HEK293T (cell line): ENCODE measurements at regions not wholly inside any gene's neighbourhood (a gene's known extent, or its start where the extent isn't known, plus 50 kb on each side); places are given as distances from the start of the nearest gene placed in this dataset.

Experiments
- CTCF ChIA-PET: fragments of 350-600 bp; formaldehyde crosslinking; extraction: SDS; loops from one replicate; lab custom pipeline; 2021; ENCODE audit warnings: antibody characterized with exemption, inconsistent platforms; lab: Yijun Ruan, JAX
- POLR2A ChIA-PET: fragments of 350-600 bp; formaldehyde crosslinking; extraction: SDS; loops from one replicate; lab custom pipeline; 2020; ENCODE audit warnings: antibody characterized with exemption, inconsistent platforms; lab: Yijun Ruan, JAX
- DNase-seq: peaks from one replicate; pipeline ENCODE4 v3.0.0; 2012; ENCODE audit warnings: mixed read lengths; ENCODE audit errors: extremely low spot score
- ARNT ChIP-seq: fragments of 450-650 bp; IDR thresholded peaks from 2 replicates; pipeline ENCODE4 v1.6.1; 2017; ENCODE audit warnings: mild to moderate bottlenecking
- BHLHE40 ChIP-seq: fragments of 450-650 bp; IDR thresholded peaks from 2 replicates; pipeline ENCODE4 v1.6.1; 2016; ENCODE audit warnings: mild to moderate bottlenecking, moderate library complexity, borderline replicate concordance
- CTBP1 ChIP-seq: fragments of 450-650 bp; IDR thresholded peaks from 2 replicates; pipeline ENCODE4 v1.6.1; 2016; ENCODE audit warnings: borderline replicate concordance
- ELF4 ChIP-seq: fragments of 450-650 bp; IDR thresholded peaks from 2 replicates; pipeline ENCODE4 v1.6.1; 2017; ENCODE audit warnings: antibody characterized with exemption
- FOXA1 ChIP-seq: fragments of 450-650 bp; IDR thresholded peaks from 2 replicates; pipeline ENCODE4 v1.6.1; 2016; ENCODE audit warnings: mild to moderate bottlenecking
- FOXK2 ChIP-seq: fragments of 450-650 bp; IDR thresholded peaks from 2 replicates; pipeline ENCODE4 v1.6.1; 2016; ENCODE audit warnings: mild to moderate bottlenecking
- FOXM1 ChIP-seq: fragments of 450-650 bp; IDR thresholded peaks from 2 replicates; pipeline ENCODE4 v1.6.1; 2017; ENCODE audit warnings: mild to moderate bottlenecking, borderline replicate concordance
- HDGF ChIP-seq: fragments of 450-650 bp; IDR thresholded peaks from 2 replicates; pipeline ENCODE4 v1.6.1; 2017; ENCODE audit warnings: antibody characterized with exemption, borderline replicate concordance
- L3MBTL2 ChIP-seq: fragments of 450-650 bp; conservative IDR thresholded peaks from 2 replicates; pipeline ENCODE4 v1.6.1; 2016; ENCODE audit warnings: mild to moderate bottlenecking
- LEF1 ChIP-seq: fragments of 450-650 bp; IDR thresholded peaks from 2 replicates; pipeline ENCODE4 v1.6.1; 2017; ENCODE audit warnings: mild to moderate bottlenecking, borderline replicate concordance
- NFRKB ChIP-seq: fragments of 450-650 bp; IDR thresholded peaks from 2 replicates; pipeline ENCODE4 v1.6.1; 2016; ENCODE audit warnings: mild to moderate bottlenecking, moderate library complexity
- SP1 ChIP-seq: fragments of 450-650 bp; IDR thresholded peaks from 2 replicates; pipeline ENCODE4 v1.6.1; 2017
- SUZ12 ChIP-seq: fragments of 450-650 bp; IDR thresholded peaks from 2 replicates; pipeline ENCODE4 v1.6.1; 2016; ENCODE audit warnings: mild to moderate bottlenecking
- TARDBP ChIP-seq: fragments of 450-650 bp; IDR thresholded peaks from 2 replicates; pipeline ENCODE4 v1.6.1; 2016
- ZNF384 ChIP-seq: fragments of 450-650 bp; IDR thresholded peaks from 2 replicates; pipeline ENCODE4 v1.6.1; 2016
- TF ChIP-seq, protein P1 (sequence below): fragments of 450-650 bp; IDR thresholded peaks from 2 replicates; pipeline ENCODE4 v1.6.1; 2016

DNA sequence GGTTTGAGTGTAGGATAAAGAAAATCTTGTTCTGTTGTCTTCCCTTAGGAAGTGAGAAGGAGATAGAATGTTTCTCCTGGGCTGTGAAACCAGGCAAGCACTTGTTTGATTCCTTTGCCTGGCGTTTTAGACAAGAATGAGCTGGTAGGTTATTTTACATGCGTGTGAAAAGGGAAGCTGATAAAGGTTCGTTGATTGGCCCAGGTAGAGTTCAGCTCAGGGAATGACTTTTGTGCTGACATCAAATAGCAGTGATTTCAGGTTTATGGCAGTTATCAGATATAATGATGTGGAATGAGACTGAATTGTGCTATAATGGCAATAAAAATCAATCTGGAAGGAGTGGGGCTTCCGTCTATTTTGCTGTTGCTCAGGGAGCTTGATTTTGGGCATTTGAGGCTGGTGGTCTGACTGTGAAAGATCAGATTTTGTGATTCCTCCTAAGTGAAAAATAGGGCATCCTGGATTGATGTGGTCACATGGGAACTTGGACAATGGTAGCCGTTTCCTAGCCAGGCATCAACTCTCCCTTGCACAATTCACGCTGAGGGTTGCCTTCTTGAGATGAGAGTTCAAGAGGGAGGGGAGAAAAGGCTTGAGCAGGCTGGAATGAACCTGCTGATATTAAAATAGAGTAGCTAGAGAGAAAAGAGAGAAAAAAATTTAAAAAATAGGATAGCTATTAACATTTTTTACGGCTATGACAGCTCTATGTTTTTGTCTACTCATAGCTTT, 388.9 kb downstream of the EDEM1 start:
- POLR2A ChIA-PET: no interaction called here
- CTCF ChIA-PET: no interaction called here
- no peak for TF ChIP-seq BHLHE40
- no peak for TF ChIP-seq TARDBP
- TF ChIP-seq ARNT: no peak
- no peak for TF ChIP-seq CTBP1
- TF ChIP-seq ZNF384: no peak
- no peak for TF ChIP-seq HDGF
- no peak for TF ChIP-seq ELF4
- no peak for TF ChIP-seq SUZ12
- TF ChIP-seq NFRKB: no peak
- TF ChIP-seq L3MBTL2: no peak
- no peak for TF ChIP-seq SP1
- DNase-seq: no peak

DNA sequence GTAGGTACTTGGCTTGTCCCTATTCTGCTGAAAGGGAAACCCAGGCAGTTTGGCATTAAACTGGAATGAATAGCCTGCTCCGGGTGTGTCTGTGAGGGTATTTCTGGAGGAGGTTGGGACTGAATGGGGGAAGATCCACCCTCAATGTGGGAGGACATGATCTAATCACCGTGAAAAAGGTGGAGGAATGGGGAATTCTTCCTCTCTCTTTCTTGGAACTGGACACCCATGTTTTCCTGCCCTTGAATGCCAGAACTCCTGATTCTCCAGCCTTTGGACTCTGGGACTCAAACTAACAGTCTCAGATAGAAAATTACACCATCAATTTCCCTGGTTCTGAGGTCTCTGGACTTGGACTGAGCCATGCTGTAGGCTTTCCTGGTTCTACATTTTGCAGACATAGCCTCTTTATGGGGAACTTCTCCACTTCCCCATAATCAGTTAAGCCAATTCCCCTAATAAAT, 391.7 kb downstream of the EDEM1 start:
- POLR2A ChIA-PET: no interaction called here
- DNase-seq: no peak
- TF ChIP-seq FOXA1: no peak
- TF ChIP-seq ELF4: no peak
- CTCF ChIA-PET: no interaction called here

DNA sequence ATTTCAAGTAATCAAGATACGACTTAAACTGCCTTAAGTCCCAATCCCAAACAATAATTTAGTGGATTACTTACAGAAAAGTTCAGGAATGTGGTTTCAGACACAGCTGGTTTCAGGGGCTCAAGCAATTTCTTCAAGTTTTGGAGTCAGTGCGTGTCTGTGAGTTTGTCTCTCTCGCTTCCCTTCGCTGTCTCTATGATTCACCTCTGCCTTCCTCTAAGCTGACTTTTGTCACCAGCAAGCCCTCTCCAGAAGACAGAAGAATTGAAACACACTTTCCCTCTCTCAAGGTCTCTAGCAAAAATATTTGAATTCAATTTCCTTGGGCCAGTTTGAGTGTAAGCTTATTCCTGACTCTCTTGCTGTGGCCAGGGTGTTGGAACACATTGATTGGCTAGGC, 392.4 kb downstream of the EDEM1 start:
- DNase-seq: no peak
- ChIA-PET POLR2A (no interaction called here), CTCF (no interaction called here)

DNA sequence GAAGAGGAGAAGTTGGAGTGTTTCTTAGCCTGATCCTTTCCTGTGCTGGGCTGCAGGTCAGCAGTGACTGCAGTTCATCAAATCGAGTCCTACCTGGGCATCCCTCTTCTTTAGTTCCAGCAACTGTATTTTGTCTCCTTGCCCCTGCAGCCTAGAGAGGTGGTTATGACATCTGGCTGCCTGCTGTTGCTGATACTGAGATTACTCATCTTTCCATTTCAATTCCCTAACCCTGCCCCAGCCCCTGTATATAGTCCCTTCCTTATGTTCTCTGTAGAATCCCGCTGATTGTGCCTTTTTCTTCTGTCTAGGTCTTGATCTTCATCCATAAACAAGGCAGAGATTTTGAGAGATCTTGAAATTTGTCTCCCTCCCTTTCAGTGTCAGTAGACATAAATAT, 393.3 kb downstream of the EDEM1 start:
- DNase-seq: no peak
- no peak for TF ChIP-seq SP1
- no peak for TF ChIP-seq FOXA1
- no peak for TF ChIP-seq ARNT
- TF ChIP-seq ELF4: no peak
- TF ChIP-seq FOXK2: no peak
- no peak for TF ChIP-seq BHLHE40
- TF ChIP-seq TARDBP: no peak
- TF ChIP-seq, protein P1, sequence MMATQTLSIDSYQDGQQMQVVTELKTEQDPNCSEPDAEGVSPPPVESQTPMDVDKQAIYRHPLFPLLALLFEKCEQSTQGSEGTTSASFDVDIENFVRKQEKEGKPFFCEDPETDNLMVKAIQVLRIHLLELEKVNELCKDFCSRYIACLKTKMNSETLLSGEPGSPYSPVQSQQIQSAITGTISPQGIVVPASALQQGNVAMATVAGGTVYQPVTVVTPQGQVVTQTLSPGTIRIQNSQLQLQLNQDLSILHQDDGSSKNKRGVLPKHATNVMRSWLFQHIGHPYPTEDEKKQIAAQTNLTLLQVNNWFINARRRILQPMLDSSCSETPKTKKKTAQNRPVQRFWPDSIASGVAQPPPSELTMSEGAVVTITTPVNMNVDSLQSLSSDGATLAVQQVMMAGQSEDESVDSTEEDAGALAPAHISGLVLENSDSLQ: no peak
- no peak for TF ChIP-seq ZNF384
- no peak for TF ChIP-seq LEF1
- TF ChIP-seq SUZ12: no peak
- no peak for TF ChIP-seq L3MBTL2
- TF ChIP-seq HDGF: no peak
- TF ChIP-seq NFRKB: no peak
- TF ChIP-seq CTBP1: no peak
- no peak for TF ChIP-seq FOXM1
- ChIA-PET POLR2A (no interaction called here), CTCF (no interaction called here)

More for the DNA sequence above, 392.4 kb downstream of the EDEM1 start:
- TF ChIP-seq TARDBP (no peak), ZNF384 (no peak), SP1 (no peak), ARNT (no peak), FOXA1 (no peak), SUZ12 (no peak)

DNA sequence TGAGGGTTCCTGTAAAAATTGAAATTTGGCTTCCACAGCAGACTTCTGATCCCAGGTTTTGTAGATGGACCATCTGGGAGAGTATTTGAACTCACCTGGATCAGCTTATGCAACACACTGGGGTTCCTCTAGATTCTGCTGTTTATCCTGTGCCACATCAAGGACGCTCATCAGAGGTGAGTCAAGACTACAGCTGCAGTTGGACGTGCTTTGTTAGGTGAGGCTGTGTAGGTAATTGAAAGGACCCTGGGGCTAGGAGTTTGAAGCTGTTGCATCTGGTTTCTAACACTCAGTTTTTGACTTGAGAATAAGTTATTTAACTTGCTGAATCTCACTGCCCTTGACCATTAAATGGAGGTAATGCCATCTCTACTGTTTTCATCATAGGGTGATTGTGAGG, 394.2 kb downstream of the EDEM1 start:
- POLR2A ChIA-PET: no interaction called here
- no peak for DNase-seq
- CTCF ChIA-PET: no interaction called here
- TF ChIP-seq SP1 (no peak), NFRKB (no peak), FOXA1 (no peak), ARNT (no peak), HDGF (no peak), FOXM1 (no peak), TARDBP (no peak), ELF4 (no peak), L3MBTL2 (no peak)

DNA sequence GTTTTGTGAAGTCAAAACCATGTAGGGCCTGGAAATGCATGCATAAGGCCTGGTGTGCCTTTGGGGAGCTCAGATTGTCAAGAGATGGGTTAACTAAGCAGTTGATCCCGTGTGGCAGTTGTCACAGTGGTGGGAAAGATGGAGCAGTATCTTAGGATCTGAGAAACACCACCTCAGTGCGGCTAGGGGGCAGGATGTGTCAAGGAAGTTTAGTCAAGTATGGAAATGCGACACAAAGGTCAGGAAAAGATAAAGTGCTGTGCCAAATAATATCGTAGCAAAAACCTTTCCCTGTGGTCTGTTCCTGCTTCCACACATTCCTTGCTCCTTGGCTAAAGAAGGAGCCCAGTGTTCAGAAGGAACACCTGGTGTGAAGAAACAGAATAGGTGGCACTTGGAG, 396.4 kb downstream of the EDEM1 start:
- no peak for DNase-seq
- TF ChIP-seq FOXK2: no peak
- ChIA-PET CTCF (no interaction called here), POLR2A (no interaction called here)

DNA sequence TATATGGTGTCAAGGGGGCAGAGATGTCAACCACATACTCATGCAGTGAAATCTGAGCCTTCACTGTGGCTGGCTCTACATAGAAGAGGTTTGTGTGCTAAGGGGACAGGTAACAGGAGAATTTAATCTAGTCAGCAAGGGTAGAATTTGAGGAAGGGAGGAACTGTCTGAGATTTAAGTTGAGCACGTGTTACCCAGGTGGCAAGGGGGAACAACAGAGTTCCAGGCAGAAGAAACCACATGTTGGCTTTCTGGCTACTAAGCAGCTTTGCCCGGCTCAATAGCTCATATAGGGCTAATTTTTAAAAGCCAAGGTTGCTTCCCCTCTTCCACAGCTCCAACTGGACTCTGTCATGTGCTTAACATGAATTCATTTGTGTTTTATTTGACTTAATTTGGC, 397.6 kb downstream of the EDEM1 start:
- ChIA-PET CTCF (no interaction called here), POLR2A (no interaction called here)
- TF ChIP-seq, protein P1: no peak
- TF ChIP-seq ZNF384 (no peak), CTBP1 (no peak), HDGF (no peak), L3MBTL2 (no peak), BHLHE40 (no peak), ELF4 (no peak), NFRKB (no peak), FOXM1 (no peak), LEF1 (no peak), ARNT (no peak), SP1 (no peak), SUZ12 (no peak), TARDBP (no peak)
- no peak for DNase-seq
